ENCODE measurements at regions not wholly inside any gene's neighbourhood (a gene's known extent, or its start where the extent isn't known, plus 50 kb on each side); places are given as distances from the start of the nearest gene placed in this dataset.

- H3K36me3 ChIP-seq = no peaks in the 10 kb centered on the region
- no peaks in the 10 kb centered on the region for H3K9me3 ChIP-seq
- H3K4me1 ChIP-seq = no peaks in the 10 kb centered on the region
- no peak overlapping the region for H3K27ac ChIP-seq
- intact Hi-C loops (cut with DNase I; ENCODE audit: low total_unique reads) = no loop called here
- DNase-seq (ENCODE audit: low spot score in 2 of 2) = no peak
- TF ChIP-seq POLR2AphosphoS5 (IDR thresholded peaks at IDR 0.05) = no peak
- TF ChIP-seq CTCF (IDR thresholded peaks at IDR 0.05) = no peak
- no peak for TF ChIP-seq POLR2A (IDR thresholded peaks at IDR 0.05)
- no peaks in the 10 kb centered on the region for H3K27me3 ChIP-seq
- no peak overlapping the region for H3K4me3 ChIP-seq
These were observed 298.4 kb downstream of the PSAT1 start for GRCh38 chr9:78595200-78595945.

- no peaks in the 10 kb centered on the region for H3K36me3 ChIP-seq
- H3K27ac ChIP-seq = no peak overlapping the region
- H3K27me3 ChIP-seq = no peaks in the 10 kb centered on the region
- no peaks in the 10 kb centered on the region for H3K4me1 ChIP-seq
- H3K9me3 ChIP-seq = no peaks in the 10 kb centered on the region
- no peak for DNase-seq (ENCODE audit: low spot score in 2 of 2)
- H3K4me3 ChIP-seq = no peak overlapping the region
- intact Hi-C loops (cut with DNase I; ENCODE audit: low total_unique reads) = no loop called here
- TF ChIP-seq CTCF (IDR thresholded peaks at IDR 0.05) (no peak), POLR2AphosphoS5 (IDR thresholded peaks at IDR 0.05) (no peak), POLR2A (IDR thresholded peaks at IDR 0.05) (no peak)
These were observed 299.4 kb downstream of the PSAT1 start for GRCh38 chr9:78596346-78596745.

GRCh38 chr9:78598120-78598519 lies 301.2 kb downstream of the PSAT1 start:
- Histone ChIP-seq H3K4me3 (no peak overlapping the region), H3K27me3 (no peaks in the 10 kb centered on the region), H3K4me1 (no peaks in the 10 kb centered on the region), H3K36me3 (no peaks in the 10 kb centered on the region), H3K9me3 (no peaks in the 10 kb centered on the region), H3K27ac (no peak overlapping the region)
- DNase-seq (ENCODE audit: low spot score in 2 of 2) = no peak
- no peak for TF ChIP-seq POLR2A (IDR thresholded peaks at IDR 0.05)
- no peak for TF ChIP-seq CTCF (IDR thresholded peaks at IDR 0.05)
- TF ChIP-seq POLR2AphosphoS5 (IDR thresholded peaks at IDR 0.05) = no peak
- intact Hi-C loops (cut with DNase I; ENCODE audit: low total_unique reads) = no loop called here

- no peaks in the 10 kb centered on the region for H3K9me3 ChIP-seq
These were observed 303.0 kb downstream of the PSAT1 start for GRCh38 chr9:78599926-78600325.

More at GRCh38 chr9:78599926-78600325, 303.0 kb downstream of the PSAT1 start:
- Histone ChIP-seq H3K4me1 (no peaks in the 10 kb centered on the region), H3K36me3 (no peaks in the 10 kb centered on the region), H3K27ac (no peak overlapping the region), H3K27me3 (no peaks in the 10 kb centered on the region), H3K4me3 (no peak overlapping the region)
- DNase-seq (ENCODE audit: low spot score in 2 of 2) = no peak
- intact Hi-C loops (cut with DNase I; ENCODE audit: low total_unique reads) = no loop called here
- TF ChIP-seq POLR2AphosphoS5 (IDR thresholded peaks at IDR 0.05) (no peak), CTCF (IDR thresholded peaks at IDR 0.05) (no peak), POLR2A (IDR thresholded peaks at IDR 0.05) (no peak)

All from breast epithelium (tissue), 4 donors.